ENCODE measurements at regions not wholly inside any gene's neighbourhood (a gene's known extent, or its start where the extent isn't known, plus 50 kb on each side); places are given as distances from the start of the nearest gene placed in this dataset.

DNA sequence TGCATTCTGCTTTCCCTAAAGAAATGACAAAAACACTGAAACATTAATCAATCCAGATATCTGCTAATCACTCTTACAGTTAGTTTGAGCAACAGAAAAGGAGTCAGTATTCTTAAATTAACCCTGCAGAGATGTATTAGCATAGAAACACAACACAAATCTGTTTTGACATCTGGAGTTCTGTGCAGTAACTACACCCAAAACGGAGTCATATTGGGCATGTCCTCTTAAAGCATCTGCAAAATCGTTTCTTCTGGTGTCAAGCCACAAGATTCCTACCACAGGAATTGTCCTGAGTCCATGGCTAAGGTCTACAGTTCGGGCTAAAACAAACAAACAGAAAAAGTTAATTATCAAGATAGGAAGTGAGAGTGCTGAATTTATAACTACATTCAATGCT lies 332.1 kb upstream of the PKN2 start:
- TF ChIP-seq, protein P1, sequence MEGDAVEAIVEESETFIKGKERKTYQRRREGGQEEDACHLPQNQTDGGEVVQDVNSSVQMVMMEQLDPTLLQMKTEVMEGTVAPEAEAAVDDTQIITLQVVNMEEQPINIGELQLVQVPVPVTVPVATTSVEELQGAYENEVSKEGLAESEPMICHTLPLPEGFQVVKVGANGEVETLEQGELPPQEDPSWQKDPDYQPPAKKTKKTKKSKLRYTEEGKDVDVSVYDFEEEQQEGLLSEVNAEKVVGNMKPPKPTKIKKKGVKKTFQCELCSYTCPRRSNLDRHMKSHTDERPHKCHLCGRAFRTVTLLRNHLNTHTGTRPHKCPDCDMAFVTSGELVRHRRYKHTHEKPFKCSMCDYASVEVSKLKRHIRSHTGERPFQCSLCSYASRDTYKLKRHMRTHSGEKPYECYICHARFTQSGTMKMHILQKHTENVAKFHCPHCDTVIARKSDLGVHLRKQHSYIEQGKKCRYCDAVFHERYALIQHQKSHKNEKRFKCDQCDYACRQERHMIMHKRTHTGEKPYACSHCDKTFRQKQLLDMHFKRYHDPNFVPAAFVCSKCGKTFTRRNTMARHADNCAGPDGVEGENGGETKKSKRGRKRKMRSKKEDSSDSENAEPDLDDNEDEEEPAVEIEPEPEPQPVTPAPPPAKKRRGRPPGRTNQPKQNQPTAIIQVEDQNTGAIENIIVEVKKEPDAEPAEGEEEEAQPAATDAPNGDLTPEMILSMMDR (conservative IDR thresholded peaks at IDR 0.05; ENCODE audit: low read length) = no peak
- no peak for TF ChIP-seq EZH2phosphoT487 (IDR thresholded peaks at IDR 0.05; ENCODE audit: borderline replicate concordance, low read depth, low read length)

Measured in OCI-LY7 (cell line).